ENCODE measurements at regions not wholly inside any gene's neighbourhood (a gene's known extent, or its start where the extent isn't known, plus 50 kb on each side); places are given as distances from the start of the nearest gene placed in this dataset.

DNA sequence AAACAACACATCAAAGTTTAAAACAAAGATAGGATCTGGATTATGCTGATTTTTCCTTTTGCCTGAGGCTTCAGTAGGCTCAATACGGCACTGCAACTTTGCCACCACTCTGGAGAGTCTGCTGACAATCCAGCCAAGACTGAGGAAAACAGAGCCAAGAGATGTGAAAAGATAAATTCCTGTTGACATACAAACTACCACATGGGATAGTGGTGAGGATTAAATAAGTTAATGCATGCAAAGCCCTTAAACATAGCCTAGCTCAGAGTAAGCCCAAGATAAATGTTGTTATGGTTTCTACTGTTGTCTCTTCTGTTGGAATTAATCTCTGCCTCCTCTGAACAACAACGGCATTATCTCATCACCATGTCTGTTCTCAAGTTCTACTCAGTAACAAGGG is 245.9 kb upstream of the LMCD1 start:
- no peak for DNase-seq (ENCODE audit: low spot score)

DNA sequence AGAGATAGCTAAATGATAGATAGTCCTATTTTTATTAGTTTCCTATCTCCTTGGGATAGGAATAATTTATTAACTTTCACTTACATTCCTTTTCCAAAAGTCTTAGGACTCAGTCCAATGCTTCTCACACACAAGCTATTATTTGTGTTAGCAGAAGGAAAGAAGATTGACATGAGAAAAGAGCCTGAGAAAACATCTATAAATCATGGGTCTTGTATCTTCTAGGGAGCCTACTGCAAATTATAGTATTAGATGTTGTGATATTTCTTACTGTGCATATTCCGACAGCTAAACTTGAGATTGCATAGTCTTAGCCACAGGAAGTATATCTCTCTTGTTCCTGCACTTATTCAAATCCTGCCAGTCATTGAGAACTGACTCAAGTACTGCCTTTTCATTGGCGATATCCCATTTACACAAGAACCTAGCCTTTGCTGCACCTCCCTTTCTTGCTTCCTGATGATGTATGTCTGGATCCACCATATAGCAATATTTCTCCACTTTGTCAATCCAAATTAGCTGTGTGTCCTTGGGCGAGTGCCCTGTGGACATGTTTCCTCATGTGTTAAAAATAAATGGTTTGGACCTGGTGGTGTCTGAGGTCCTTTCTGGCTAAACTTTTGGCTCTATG is 245.1 kb upstream of the LMCD1 start:
- no peak for DNase-seq (ENCODE audit: low spot score)

DNA sequence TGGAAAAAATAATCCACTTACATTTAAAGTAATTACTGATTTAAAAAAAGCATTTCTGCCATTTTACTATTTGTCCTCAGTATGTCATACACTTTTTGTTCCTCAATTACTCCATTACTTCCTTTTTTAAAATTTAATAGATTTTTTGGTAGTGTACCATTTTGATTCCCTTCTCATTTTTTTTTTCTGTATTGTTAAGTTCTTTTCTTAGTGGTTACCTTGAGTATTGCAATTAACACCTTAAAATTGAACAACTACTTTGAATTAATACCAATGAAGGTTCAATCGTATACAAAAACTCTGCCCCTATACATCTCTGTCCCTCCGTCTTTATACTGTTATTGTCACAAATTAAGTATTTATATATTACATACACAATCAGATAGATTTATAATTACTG is 240.6 kb upstream of the LMCD1 start:
- no peak for DNase-seq (ENCODE audit: low spot score)

DNA sequence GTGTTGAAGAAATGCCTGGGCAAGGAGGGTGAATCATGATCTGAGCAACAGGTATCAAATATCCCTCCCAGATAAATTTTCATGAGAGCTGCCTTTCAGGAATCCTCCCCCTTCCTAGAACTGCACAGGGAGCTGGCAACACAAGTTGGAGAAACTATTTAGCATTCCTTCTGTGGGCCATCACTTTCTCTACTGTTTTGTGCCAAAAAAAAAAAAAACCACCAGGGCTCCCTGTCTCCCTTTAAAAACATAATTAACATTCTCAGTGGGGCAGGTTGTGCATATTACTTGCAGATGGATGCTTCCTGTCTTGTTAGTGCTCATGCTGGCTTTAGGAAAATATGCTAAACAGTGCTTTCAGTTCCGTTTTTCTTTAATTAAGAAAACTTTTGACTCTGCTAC is 234.9 kb upstream of the LMCD1 start:
- no peak for DNase-seq (ENCODE audit: low spot score)

DNA sequence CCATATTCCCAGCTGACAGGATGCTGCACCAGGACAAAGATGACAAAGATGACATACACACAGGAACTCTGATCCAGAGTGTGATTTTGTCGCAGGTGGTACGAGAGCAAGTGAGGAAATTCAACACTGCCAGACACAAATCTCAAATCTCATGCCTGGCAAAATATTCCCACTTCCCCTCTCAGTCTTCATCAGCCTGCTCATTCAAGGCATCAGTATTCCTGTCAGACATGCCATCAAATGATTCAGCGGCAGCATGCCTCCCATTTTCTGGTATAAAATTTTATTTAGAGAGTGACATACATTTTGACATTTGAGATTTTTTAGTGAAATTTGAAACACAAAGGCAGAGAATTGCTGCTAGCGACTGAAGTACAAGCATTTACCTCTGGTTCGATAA is 228.1 kb upstream of the LMCD1 start:
- no peak for DNase-seq (ENCODE audit: low spot score)

DNA sequence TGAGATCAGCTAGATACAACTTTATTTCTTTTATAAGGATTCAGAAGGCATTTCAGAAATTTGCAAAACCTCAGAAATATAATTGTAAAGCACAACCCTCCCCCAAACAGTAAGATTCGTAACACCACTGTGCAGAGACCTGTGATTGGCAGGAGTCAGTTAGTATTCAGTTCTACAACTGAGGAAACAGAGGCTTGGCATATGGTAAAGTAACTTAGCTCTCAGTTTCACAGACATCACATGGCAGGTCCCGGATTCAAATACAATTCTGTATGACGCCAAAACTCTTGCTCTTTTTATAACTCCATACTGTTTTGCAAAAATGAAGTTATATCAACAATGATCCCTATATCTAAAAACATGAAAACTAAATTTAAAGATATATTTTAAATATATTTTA is 225.6 kb upstream of the LMCD1 start:
- DNase-seq (ENCODE audit: low spot score) = no peak

DNA sequence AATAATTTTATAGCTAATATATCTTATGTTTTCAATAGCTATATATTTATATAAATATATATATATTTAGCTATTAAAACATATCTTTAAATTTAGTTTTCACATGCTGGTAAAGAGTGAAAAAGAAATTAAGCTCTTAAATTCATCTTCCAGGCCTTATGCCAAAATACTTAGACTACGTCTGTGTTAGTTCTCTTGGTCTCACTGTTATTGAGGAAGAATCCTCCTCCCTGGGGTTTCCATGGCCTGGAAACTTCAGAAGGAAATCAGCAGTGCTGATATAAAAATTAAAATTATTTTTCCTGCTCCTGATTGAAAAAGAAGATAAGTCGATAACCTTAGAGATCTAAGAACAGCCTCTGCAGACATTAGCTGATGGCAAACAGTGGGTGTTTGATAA is 225.1 kb upstream of the LMCD1 start:
- no peak for DNase-seq (ENCODE audit: low spot score)

DNA sequence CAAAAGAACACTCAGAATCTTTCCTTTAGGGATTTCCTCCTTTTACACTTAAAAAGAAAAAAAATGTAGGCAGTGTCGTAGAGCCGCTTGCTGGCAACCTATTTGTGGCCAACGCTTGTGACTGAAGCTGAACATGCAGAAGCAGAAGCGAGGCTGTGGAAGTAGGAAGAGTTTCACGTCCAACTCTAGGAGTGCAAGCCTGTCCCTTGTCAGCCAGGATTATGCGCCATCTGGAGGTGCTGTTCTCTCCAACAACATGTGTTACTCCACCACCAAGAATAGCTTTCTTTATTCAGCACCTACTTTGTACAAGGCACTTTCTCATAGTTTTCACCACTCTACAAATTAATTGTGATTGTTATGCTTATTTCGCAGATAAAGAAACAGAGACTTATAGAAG is 223.2 kb upstream of the LMCD1 start:
- DNase-seq (ENCODE audit: low spot score) = no peak

DNA sequence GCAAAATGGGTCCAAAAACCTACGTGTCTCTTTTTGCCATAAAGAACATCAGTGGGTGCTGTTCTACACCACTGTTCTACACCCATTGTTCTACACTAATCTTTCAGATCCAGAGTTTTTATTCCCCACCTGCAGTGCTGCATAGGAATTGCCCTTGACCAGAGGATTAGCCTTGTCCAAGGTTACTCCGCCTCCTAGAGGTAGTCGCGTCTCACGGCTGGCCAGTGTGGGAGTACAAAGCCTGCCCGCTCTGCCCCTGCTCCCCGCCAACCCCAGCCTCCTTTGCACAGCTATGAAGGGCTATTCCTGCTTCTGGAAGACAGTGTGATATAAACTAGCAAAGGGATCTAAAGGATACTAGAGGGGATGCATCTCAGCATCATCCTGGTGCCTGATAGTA is 222.1 kb upstream of the LMCD1 start:
- no peak for DNase-seq (ENCODE audit: low spot score)

DNA sequence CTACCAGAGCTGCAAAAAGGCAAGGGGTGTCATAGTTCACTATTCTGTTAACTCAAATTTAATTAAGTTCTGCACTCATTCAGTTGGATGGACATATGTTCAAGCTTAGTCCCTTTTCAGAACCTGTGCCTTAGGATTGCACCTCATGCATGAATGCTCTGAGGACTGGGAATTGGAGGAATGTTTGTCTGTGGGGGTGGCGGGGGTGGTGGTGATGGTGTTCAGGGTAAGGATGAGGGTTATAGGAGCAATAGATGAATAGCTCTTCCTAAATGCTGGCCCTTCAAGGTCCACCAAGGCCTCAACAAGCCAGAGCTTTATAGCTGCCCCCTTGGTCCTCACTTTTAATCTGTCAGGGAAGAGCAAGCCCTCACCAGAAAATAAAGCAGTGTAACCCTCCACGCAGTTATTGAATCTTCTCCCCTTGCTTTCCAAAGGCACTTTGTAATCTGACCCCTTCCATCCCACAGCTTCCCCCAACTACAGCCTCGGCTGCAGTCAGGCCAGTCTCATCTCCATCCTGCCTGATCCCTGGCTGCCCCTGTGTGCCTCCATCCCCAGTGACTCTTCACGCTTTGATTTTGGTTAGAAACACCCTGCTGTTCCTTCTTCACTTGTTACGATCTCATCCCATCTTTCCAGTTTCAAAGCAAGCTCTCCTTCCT is 221.6 kb upstream of the LMCD1 start:
- no peak for DNase-seq (ENCODE audit: low spot score)

DNA sequence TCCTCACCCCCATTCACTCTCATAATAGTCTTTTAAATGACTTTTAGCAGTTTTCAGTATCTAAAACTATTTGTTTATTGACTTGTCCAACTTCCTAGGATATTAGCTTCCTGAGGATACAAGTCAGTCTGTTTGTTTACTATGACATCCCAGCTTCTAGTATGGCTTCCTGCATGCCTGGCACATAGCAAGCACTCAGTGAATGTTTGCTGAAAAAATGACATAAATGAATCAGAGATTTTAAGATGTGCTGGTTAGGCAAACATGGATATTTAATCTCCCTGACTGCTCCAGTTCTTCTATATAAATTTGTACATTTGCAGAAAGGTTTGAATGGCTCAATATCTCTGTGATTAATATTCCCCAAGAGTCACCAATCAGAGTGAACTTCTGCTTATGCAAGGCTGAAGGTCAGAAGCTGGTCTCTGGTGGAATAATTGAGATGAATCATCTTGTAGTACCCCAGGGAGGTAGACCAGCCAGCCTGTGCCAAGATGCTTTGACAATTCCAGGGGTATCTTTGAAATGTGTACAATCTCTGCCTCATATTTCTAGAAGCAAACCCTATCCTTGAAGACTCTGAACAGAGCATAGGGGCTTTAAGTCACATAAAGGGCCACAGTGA is 219.0 kb upstream of the LMCD1 start:
- DNase-seq (ENCODE audit: low spot score) = no peak

DNA sequence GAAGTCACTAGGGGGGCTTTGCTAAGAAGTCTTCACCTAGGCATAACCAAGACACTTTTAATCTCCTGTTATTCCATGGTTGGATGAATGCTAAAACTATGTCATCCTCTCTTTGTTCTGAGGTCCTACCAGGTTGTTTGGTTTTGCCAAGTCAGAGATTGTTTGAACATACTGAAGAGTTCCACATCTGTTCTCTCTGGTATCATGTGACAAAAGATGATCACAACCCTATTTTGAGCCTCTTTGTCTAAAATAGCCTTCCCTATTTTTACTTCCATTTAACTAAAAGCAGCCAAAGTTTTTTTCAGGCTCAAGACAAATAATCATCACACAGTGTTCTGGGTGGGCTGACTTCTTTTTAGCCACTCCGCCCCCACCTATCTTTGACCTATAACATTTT is 218.4 kb upstream of the LMCD1 start:
- DNase-seq (ENCODE audit: low spot score) = no peak

DNA sequence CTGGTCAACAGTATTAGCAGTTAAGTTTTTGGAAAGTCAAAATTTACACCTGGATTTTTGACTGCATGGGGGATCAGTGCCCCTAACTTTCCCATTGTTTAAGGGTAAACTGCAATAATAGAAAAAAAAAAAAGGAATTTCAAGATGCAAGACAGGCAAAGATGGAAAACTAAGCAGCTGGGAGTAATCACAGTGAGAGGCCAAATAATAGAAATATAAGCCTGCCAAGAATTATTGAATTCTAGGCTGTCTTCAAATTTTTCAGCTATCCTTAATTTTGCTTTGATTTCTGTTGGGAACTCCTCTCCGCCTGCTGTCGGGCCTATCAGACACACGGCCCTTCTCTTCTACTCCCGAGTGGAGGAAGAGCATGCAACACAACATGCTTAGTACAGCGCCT is 215.5 kb upstream of the LMCD1 start:
- DNase-seq (ENCODE audit: low spot score) = no peak

DNA sequence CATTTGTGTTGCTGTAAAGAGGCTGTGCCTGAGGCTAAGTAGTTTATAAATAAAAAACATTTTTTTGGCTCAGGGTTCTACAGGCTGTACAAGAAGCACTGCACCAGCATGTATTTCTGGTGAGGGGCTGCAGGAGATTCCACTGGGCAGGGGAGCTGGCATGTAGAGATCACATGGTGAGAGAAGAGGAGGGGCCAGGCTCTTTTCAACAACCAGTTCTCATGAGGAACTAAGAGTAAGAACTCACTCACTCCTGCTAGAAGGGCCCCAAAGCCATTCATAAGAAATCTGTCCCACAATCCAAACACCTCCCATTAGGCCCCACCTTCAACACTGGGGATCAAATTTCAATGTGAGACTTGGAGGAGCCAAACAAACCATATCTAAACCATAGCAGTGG is 214.9 kb upstream of the LMCD1 start:
- no peak for DNase-seq (ENCODE audit: low spot score)

DNA sequence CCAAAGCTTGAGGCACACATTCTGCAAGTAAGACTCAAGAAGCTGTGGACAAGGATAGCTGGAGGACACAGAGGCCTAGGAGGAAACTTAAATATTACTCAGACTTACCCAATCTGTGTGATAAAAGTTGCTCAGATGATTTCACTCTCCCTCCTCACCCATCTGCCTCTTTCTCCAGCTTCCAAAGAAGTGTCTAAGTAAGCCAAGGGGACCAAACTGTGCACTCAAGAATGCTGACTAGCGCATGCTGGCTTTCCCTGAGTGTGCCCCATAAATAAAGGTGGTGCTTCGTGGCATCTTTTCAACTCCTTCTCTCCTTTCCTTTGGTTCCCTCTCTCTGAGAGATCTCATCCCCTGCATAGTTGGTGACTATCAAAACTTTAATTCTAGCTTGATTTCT is 211.0 kb upstream of the LMCD1 start:
- DNase-seq (ENCODE audit: low spot score) = no peak

DNA sequence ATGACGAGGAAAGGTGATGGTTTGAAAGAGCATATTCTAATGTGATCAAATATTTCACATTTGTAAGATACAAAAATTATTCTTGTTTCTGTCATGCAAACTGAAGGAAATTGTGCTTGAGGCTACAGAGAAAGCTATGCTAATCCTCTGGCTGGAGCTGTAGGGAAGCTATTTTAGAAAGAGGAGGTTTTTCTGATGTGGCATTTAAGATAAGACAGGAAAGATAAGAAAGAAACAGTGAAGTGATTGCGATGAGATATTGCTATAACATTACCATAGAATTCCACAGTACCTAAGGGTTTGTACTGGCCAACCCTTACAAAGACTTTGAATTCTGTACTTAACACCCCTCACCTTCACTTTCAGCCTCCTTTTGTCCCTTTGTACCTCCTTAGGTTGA is 205.2 kb upstream of the LMCD1 start:
- no peak for DNase-seq (ENCODE audit: low spot score)

DNA sequence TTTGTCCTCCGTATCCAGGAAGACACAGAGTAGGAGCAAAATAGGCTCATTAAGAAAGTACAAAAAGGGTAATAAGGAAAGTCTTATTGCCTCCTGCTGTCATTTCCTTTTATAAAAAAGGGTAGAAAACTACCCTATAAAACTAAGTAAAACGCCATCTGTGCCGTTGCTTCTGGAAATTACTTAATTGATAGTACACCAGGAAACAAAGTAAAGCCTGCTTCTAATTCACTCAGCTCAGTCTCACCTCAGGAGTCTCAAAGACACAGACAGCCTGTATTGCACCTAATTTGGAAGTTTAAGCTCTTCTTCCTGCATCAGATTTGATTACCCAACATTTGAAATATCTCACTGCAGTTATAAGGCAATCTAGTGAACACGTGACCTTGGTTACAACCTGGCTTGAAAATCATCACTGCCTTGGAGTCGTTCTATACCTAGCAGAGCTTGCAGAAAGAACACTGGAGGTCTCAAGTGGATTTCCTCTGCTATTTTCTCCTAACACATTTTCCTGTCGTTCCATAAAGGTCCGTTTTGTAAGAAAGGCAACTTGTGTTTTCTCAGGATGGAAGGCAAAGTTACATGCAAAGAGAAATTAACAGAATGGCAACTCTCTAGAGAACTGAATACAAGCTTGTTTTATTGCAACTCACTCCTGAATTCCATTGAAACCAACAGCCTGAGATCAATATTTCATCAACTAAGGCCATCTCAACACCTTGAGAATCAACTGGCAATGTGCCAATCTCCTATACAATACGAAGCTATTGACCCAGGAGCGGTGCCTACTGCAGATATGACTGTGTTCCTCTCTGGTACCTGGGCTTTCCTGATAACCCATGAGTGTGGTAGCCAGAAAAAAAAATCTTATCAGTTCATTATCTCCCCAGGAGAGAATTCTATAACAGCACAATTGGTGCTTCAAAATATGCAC is 203.3 kb upstream of the LMCD1 start:
- no peak for DNase-seq (ENCODE audit: low spot score)

DNA sequence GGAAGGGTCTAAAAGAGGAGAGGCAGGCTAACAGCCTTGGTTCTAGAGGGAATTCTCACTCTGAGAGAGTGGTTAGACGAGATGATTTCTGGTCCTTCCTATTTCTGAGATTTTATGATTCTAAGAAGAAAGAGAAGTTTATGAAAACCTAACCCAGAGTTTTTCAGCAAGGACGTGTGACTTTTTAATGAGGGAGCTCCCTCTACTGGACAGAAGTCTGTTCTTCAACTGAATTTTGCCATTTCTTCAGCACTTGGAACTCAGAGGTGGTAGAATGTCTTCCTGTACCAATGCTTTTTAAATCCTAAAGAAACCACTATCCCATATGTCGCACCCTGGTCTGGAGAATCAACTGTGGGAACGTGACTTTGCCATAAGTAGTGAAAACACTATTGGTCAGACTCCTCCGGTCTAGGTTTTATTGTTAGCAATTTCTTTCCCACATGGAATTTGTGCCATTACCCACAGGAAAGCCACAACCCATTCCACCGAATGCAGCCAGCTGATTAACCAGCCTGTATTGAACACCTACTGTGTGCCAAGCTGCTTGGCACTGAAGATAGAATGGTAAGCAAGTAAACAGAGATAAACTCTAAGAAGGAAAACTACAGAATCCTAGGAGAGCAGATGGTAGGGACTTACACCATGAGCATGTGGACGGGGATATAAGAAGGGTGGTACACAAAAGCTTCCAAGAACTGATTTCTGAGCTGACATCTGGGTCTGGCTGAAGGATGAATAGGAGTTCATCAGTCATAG is 199.5 kb upstream of the LMCD1 start:
- DNase-seq (ENCODE audit: low spot score) = peak; percentile 36

DNA sequence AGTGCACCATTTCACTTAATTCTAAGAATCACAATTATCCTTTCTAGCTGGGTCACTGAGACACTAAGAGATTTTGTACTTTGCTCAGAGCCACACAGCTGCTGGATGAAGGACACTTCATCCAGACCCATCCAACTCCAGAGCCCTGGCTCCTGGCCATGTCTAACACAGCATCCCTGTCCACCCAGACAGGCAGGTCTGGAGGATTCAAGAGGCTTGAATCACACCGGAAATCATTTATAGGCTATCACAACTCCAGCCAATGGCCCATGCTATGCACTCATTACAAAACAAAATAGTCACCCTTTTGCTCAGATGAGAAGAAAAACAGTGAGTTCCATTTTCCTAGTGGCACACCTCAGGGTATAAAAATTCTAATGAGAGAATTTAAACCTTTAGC is 198.2 kb upstream of the LMCD1 start:
- no peak for DNase-seq (ENCODE audit: low spot score)

DNA sequence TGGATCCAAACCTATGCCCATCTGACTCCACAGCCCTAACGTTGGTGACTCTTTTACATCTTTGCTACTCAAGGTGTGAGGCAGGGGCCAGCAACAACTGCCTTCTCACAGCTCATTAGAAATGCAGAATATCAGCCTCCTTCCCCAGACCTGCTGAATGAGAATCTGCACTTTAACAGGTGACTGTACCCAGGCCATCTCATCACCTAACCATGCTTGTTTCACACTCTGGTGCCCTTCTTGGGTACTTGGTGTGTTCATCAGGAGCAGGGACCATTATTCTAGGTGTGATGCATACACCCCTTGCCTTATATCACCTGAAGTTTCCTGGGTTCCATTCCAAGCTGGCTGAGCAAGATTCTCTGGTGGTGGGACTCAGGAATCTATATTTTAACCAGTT is 196.3 kb upstream of the LMCD1 start:
- DNase-seq (ENCODE audit: low spot score) = no peak

DNA sequence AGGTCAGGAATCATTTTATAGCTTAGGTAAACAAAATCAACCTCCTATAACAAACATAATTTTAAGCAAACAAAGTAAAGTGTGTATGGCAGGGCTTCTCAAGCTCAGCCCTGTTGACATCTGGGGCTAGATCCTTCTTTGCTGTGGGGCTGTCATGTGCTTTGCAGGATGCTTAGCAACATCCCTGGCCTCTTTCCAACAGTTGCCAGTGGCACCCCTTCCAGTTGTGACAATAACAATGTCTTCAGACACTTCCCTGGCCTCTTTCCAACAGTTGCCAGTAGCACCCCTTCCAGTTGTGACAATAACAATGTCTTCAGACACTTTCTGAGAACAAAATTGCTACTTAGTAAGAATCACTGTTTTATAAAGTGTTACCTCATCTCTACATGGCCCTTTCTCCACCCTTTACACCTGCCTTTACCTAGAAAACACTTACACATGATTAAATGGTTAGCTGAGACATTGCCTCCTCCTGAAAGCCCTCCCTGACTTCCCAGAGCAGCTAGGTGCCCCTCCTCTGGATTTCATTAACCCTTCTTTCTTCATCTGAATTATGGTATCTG is 194.0 kb upstream of the LMCD1 start:
- no peak for DNase-seq (ENCODE audit: low spot score)

DNA sequence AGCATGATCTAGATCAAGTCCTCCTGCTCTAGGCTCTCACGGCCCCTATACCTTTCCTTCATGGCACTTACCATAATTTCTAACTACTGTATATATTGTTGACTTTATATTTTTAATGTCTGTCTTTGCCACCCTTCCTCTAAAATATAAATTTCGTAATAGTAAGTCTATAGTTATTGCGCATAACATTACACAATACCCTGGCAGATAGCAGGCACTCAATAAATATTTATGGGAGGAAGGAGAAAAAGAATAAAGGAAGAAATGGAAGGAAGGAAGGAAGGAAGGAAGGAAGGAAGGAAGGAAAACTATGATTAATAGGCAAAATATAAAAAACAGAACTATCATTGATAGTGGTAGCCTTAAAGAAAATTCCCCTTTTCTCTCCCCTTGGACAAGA is 190.3 kb upstream of the LMCD1 start:
- no peak for DNase-seq (ENCODE audit: low spot score)

Measured in COLO829 (cell line).